ENCODE measurements at regions not wholly inside any gene's neighbourhood (a gene's known extent, or its start where the extent isn't known, plus 50 kb on each side); places are given as distances from the start of the nearest gene placed in this dataset.

GRCh38 chr4:32172761-32173160 is 1452.6 kb downstream of the PCDH7 start:
- no peak overlapping the region for H3K27ac ChIP-seq (ENCODE audit: low read depth, low read length)
- H3K4me1 ChIP-seq (ENCODE audit: control insufficient read depth, insufficient read depth, low read length), result no peaks in the 10 kb centered on the region
- H3K4me3 ChIP-seq (ENCODE audit: low read depth, low read length), result no peak overlapping the region
- no peak overlapping the region for H3K9ac ChIP-seq (ENCODE audit: low read length)
- no peaks in the 10 kb centered on the region for H3K27me3 ChIP-seq (ENCODE audit: control insufficient read depth, insufficient read depth, low read length)
- peaks cover 5% of the 10 kb centered on the region for H3K9me3 ChIP-seq (ENCODE audit: control insufficient read depth, insufficient read depth, low read depth, low read length)
- H3K36me3 ChIP-seq (ENCODE audit: control insufficient read depth, insufficient read depth, low read length), result no peaks in the 10 kb centered on the region

- Histone ChIP-seq H3K9ac (ENCODE audit: low read length) (no peak overlapping the region), H3K27ac (ENCODE audit: low read depth, low read length) (no peak overlapping the region), H3K27me3 (ENCODE audit: control insufficient read depth, insufficient read depth, low read length) (no peaks in the 10 kb centered on the region), H3K4me1 (ENCODE audit: control insufficient read depth, insufficient read depth, low read length) (no peaks in the 10 kb centered on the region), H3K4me3 (ENCODE audit: low read depth, low read length) (no peak overlapping the region), H3K9me3 (ENCODE audit: control insufficient read depth, insufficient read depth, low read depth, low read length) (no peaks in the 10 kb centered on the region), H3K36me3 (ENCODE audit: control insufficient read depth, insufficient read depth, low read length) (no peaks in the 10 kb centered on the region; the same call in 1 of the 2 replicates)
Measured at GRCh38 chr4:32180086-32180485, 1459.9 kb downstream of the PCDH7 start.

- no peak overlapping the region for H3K4me3 ChIP-seq (ENCODE audit: low read depth, low read length)
- no peak overlapping the region for H3K27ac ChIP-seq (ENCODE audit: low read depth, low read length)
- no peaks in the 10 kb centered on the region for H3K9me3 ChIP-seq (ENCODE audit: control insufficient read depth, insufficient read depth, low read depth, low read length)
- H3K9ac ChIP-seq (ENCODE audit: low read length), result no peak overlapping the region
- H3K36me3 ChIP-seq (ENCODE audit: control insufficient read depth, insufficient read depth, low read length), result no peaks in the 10 kb centered on the region; the same call in 1 of the 2 replicates
- no peaks in the 10 kb centered on the region for H3K4me1 ChIP-seq (ENCODE audit: control insufficient read depth, insufficient read depth, low read length)
- H3K27me3 ChIP-seq (ENCODE audit: control insufficient read depth, insufficient read depth, low read length), result no peaks in the 10 kb centered on the region
Measured at GRCh38 chr4:32184186-32184585, 1464.0 kb downstream of the PCDH7 start.

- Histone ChIP-seq H3K4me3 (ENCODE audit: low read depth, low read length) (no peak overlapping the region), H3K9ac (ENCODE audit: low read length) (no peak overlapping the region), H3K9me3 (ENCODE audit: control insufficient read depth, insufficient read depth, low read depth, low read length) (no peaks in the 10 kb centered on the region), H3K27me3 (ENCODE audit: control insufficient read depth, insufficient read depth, low read length) (no peaks in the 10 kb centered on the region), H3K4me1 (ENCODE audit: control insufficient read depth, insufficient read depth, low read length) (no peaks in the 10 kb centered on the region), H3K27ac (ENCODE audit: low read depth, low read length) (no peak overlapping the region), H3K36me3 (ENCODE audit: control insufficient read depth, insufficient read depth, low read length) (no peaks in the 10 kb centered on the region; the same call in 1 of the 2 replicates)
Measured at GRCh38 chr4:32189130-32189529, 1469.0 kb downstream of the PCDH7 start.

GRCh38 chr4:32189788-32190187 is 1469.6 kb downstream of the PCDH7 start:
- Histone ChIP-seq H3K27me3 (ENCODE audit: control insufficient read depth, insufficient read depth, low read length) (no peaks in the 10 kb centered on the region), H3K36me3 (ENCODE audit: control insufficient read depth, insufficient read depth, low read length) (no peaks in the 10 kb centered on the region), H3K9me3 (ENCODE audit: control insufficient read depth, insufficient read depth, low read depth, low read length) (no peaks in the 10 kb centered on the region), H3K27ac (ENCODE audit: low read depth, low read length) (no peak overlapping the region), H3K4me3 (ENCODE audit: low read depth, low read length) (no peak overlapping the region), H3K9ac (ENCODE audit: low read length) (no peak overlapping the region), H3K4me1 (ENCODE audit: control insufficient read depth, insufficient read depth, low read length) (no peaks in the 10 kb centered on the region)

- Histone ChIP-seq H3K27ac (ENCODE audit: low read depth, low read length) (no peak overlapping the region), H3K27me3 (ENCODE audit: control insufficient read depth, insufficient read depth, low read length) (no peaks in the 10 kb centered on the region), H3K4me1 (ENCODE audit: control insufficient read depth, insufficient read depth, low read length) (no peaks in the 10 kb centered on the region), H3K4me3 (ENCODE audit: low read depth, low read length) (no peak overlapping the region), H3K36me3 (ENCODE audit: control insufficient read depth, insufficient read depth, low read length) (no peaks in the 10 kb centered on the region), H3K9me3 (ENCODE audit: control insufficient read depth, insufficient read depth, low read depth, low read length) (no peaks in the 10 kb centered on the region), H3K9ac (ENCODE audit: low read length) (no peak overlapping the region)
Measured at GRCh38 chr4:32191961-32192360, 1471.8 kb downstream of the PCDH7 start.

GRCh38 chr4:32192363-32192762 is 1472.2 kb downstream of the PCDH7 start:
- no peak overlapping the region for H3K27ac ChIP-seq (ENCODE audit: low read depth, low read length)
- no peaks in the 10 kb centered on the region for H3K36me3 ChIP-seq (ENCODE audit: control insufficient read depth, insufficient read depth, low read length)
- no peaks in the 10 kb centered on the region for H3K4me1 ChIP-seq (ENCODE audit: control insufficient read depth, insufficient read depth, low read length)
- H3K9me3 ChIP-seq (ENCODE audit: control insufficient read depth, insufficient read depth, low read depth, low read length), result no peaks in the 10 kb centered on the region
- H3K9ac ChIP-seq (ENCODE audit: low read length), result no peak overlapping the region
- no peaks in the 10 kb centered on the region for H3K27me3 ChIP-seq (ENCODE audit: control insufficient read depth, insufficient read depth, low read length)
- H3K4me3 ChIP-seq (ENCODE audit: low read depth, low read length), result no peak overlapping the region

GRCh38 chr4:32192991-32193390 is 1472.8 kb downstream of the PCDH7 start:
- H3K27ac ChIP-seq (ENCODE audit: low read depth, low read length), result no peak overlapping the region
- no peak overlapping the region for H3K4me3 ChIP-seq (ENCODE audit: low read depth, low read length)
- no peaks in the 10 kb centered on the region for H3K27me3 ChIP-seq (ENCODE audit: control insufficient read depth, insufficient read depth, low read length)
- H3K4me1 ChIP-seq (ENCODE audit: control insufficient read depth, insufficient read depth, low read length), result no peaks in the 10 kb centered on the region
- H3K36me3 ChIP-seq (ENCODE audit: control insufficient read depth, insufficient read depth, low read length), result no peaks in the 10 kb centered on the region
- no peaks in the 10 kb centered on the region for H3K9me3 ChIP-seq (ENCODE audit: control insufficient read depth, insufficient read depth, low read depth, low read length)
- no peak overlapping the region for H3K9ac ChIP-seq (ENCODE audit: low read length)

GRCh38 chr4:32196950-32197688 is 1477.0 kb downstream of the PCDH7 start:
- Histone ChIP-seq H3K9me3 (ENCODE audit: control insufficient read depth, insufficient read depth, low read depth, low read length) (no peaks in the 10 kb centered on the region), H3K4me3 (ENCODE audit: low read depth, low read length) (no peak overlapping the region), H3K27ac (ENCODE audit: low read depth, low read length) (no peak overlapping the region), H3K36me3 (ENCODE audit: control insufficient read depth, insufficient read depth, low read length) (no peaks in the 10 kb centered on the region), H3K9ac (ENCODE audit: low read length) (no peak overlapping the region), H3K27me3 (ENCODE audit: control insufficient read depth, insufficient read depth, low read length) (no peaks in the 10 kb centered on the region), H3K4me1 (ENCODE audit: control insufficient read depth, insufficient read depth, low read length) (no peaks in the 10 kb centered on the region)

GRCh38 chr4:32199639-32200038 is 1479.5 kb downstream of the PCDH7 start:
- H3K9ac ChIP-seq (ENCODE audit: low read length), result no peak overlapping the region
- H3K27me3 ChIP-seq (ENCODE audit: control insufficient read depth, insufficient read depth, low read length), result no peaks in the 10 kb centered on the region
- H3K27ac ChIP-seq (ENCODE audit: low read depth, low read length), result no peak overlapping the region
- no peaks in the 10 kb centered on the region for H3K36me3 ChIP-seq (ENCODE audit: control insufficient read depth, insufficient read depth, low read length)
- H3K4me1 ChIP-seq (ENCODE audit: control insufficient read depth, insufficient read depth, low read length), result no peaks in the 10 kb centered on the region
- no peak overlapping the region for H3K4me3 ChIP-seq (ENCODE audit: low read depth, low read length)
- H3K9me3 ChIP-seq (ENCODE audit: control insufficient read depth, insufficient read depth, low read depth, low read length), result peaks cover 4% of the 10 kb centered on the region; the same call in 1 of the 2 replicates

GRCh38 chr4:32203340-32203739 is 1483.2 kb downstream of the PCDH7 start:
- peaks cover 17% of the 10 kb centered on the region for H3K9me3 ChIP-seq (ENCODE audit: control insufficient read depth, insufficient read depth, low read depth, low read length)
- no peak overlapping the region for H3K27ac ChIP-seq (ENCODE audit: low read depth, low read length)
- no peaks in the 10 kb centered on the region for H3K36me3 ChIP-seq (ENCODE audit: control insufficient read depth, insufficient read depth, low read length)
- no peak overlapping the region for H3K4me3 ChIP-seq (ENCODE audit: low read depth, low read length)
- no peak overlapping the region for H3K9ac ChIP-seq (ENCODE audit: low read length)
- H3K4me1 ChIP-seq (ENCODE audit: control insufficient read depth, insufficient read depth, low read length), result no peaks in the 10 kb centered on the region
- H3K27me3 ChIP-seq (ENCODE audit: control insufficient read depth, insufficient read depth, low read length), result no peaks in the 10 kb centered on the region
